ENCODE measurements at regions not wholly inside any gene's neighbourhood (a gene's known extent, or its start where the extent isn't known, plus 50 kb on each side); places are given as distances from the start of the nearest gene placed in this dataset.

GRCh38 chr6:43840490-43841218, 70.6 kb downstream of the VEGFA start:
- DNase-seq, result no peak

- DNase-seq, result no peak
Observed at GRCh38 chr6:43838276-43839036, 68.4 kb downstream of the VEGFA start.

GRCh38 chr6:43837507-43837906, 67.5 kb downstream of the VEGFA start:
- DNase-seq, result no peak

- DNase-seq, result no peak
Observed at GRCh38 chr6:43836507-43837240, 66.7 kb downstream of the VEGFA start.

All from stimulated activated CD4-positive, alpha-beta T cell treated with anti-CD3 and anti-CD28 coated beads, Interleukin-4, amount 100 ng/mL, for 24 hours (primary cell).